HG03521 (cell line): ENCODE measurements at regions not wholly inside any gene's neighbourhood (a gene's known extent, or its start where the extent isn't known, plus 50 kb on each side); places are given as distances from the start of the nearest gene placed in this dataset.
"Not testable (repeated sequence)": the region's sequence is repeated elsewhere in the genome, so short reads cannot be mapped to it uniquely, and the experiment has no call there.

ENCODE experiments used
- ATAC-seq: cut with Tn5 transposase; IDR thresholded peaks from one replicate; pipeline ENCODE4 v1.9.1; 2021; ENCODE audit warnings: mild to moderate bottlenecking, moderate library complexity; ENCODE audit not compliant: unreplicated experiment

GRCh38 chrX:5708251-5708650 is 520.4 kb downstream of the NLGN4X start:
- no peak for ATAC-seq

- no peak for ATAC-seq
Observed at GRCh38 chrX:5702890-5703289, 525.8 kb downstream of the NLGN4X start.

- ATAC-seq, result no peak
Observed at GRCh38 chrX:5695971-5696370, 532.7 kb downstream of the NLGN4X start.

- no peak for ATAC-seq
Observed at GRCh38 chrX:5683996-5684395, 544.7 kb downstream of the NLGN4X start.

- ATAC-seq, result no peak
Observed at GRCh38 chrX:5681159-5681558, 547.5 kb downstream of the NLGN4X start.

GRCh38 chrX:5674036-5674435 is 554.6 kb downstream of the NLGN4X start:
- no peak for ATAC-seq

- ATAC-seq, result no peak
Observed at GRCh38 chrX:5672099-5672498, 556.6 kb downstream of the NLGN4X start.

GRCh38 chrX:5666689-5667088 is 562.0 kb downstream of the NLGN4X start:
- ATAC-seq, result not testable (repeated sequence)

- no peak for ATAC-seq
Observed at GRCh38 chrX:5656544-5656943, 572.1 kb downstream of the NLGN4X start.

- no peak for ATAC-seq
Observed at GRCh38 chrX:5650904-5651303, 577.8 kb downstream of the NLGN4X start.

GRCh38 chrX:5648941-5649568 is 579.6 kb downstream of the NLGN4X start:
- no peak for ATAC-seq

- ATAC-seq, result peak; percentile 89
Observed at GRCh38 chrX:5646818-5647217, 581.8 kb downstream of the NLGN4X start.

GRCh38 chrX:5644776-5645175 is 583.9 kb downstream of the NLGN4X start:
- ATAC-seq, result no peak

- no peak for ATAC-seq
Observed at GRCh38 chrX:5640071-5640470, 588.6 kb downstream of the NLGN4X start.

GRCh38 chrX:5638572-5638971 is 590.1 kb downstream of the NLGN4X start:
- ATAC-seq, result no peak

GRCh38 chrX:5632887-5633286 is 595.8 kb downstream of the NLGN4X start:
- ATAC-seq, result no peak

GRCh38 chrX:5632061-5632614 is 596.5 kb downstream of the NLGN4X start:
- no peak for ATAC-seq

- no peak for ATAC-seq
Observed at GRCh38 chrX:5617666-5618065, 611.0 kb downstream of the NLGN4X start.

GRCh38 chrX:5595570-5595969 is 633.1 kb downstream of the NLGN4X start:
- ATAC-seq, result no peak

- ATAC-seq, result no peak
Observed at GRCh38 chrX:5586726-5587125, 641.9 kb downstream of the NLGN4X start.

- no peak for ATAC-seq
Observed at GRCh38 chrX:5575407-5575806, 653.3 kb downstream of the NLGN4X start.

- no peak for ATAC-seq
Observed at GRCh38 chrX:5568934-5569333, 659.7 kb downstream of the NLGN4X start.

GRCh38 chrX:5559386-5559785 is 669.3 kb downstream of the NLGN4X start:
- ATAC-seq, result no peak
